ENCODE measurements at regions not wholly inside any gene's neighbourhood (a gene's known extent, or its start where the extent isn't known, plus 50 kb on each side); places are given as distances from the start of the nearest gene placed in this dataset.

GRCh38 chr12:60185060-60185459 lies 589.2 kb downstream of the SLC16A7 start:
- no peak for TF ChIP-seq POLR2AphosphoS5 (IDR thresholded peaks at IDR 0.05; ENCODE audit: low read depth, low read length)
- TF ChIP-seq POLR2A (IDR thresholded peaks at IDR 0.05; ENCODE audit: low read depth, low read length): no peak
- TF ChIP-seq SPI1 (IDR thresholded peaks at IDR 0.05; ENCODE audit: low read depth, low read length): no peak
- TF ChIP-seq PAX5 (IDR thresholded peaks at IDR 0.05; ENCODE audit: insufficient read depth, low read length, severe bottlenecking): no peak
- TF ChIP-seq POU2F2 (IDR thresholded peaks at IDR 0.05; ENCODE audit: low read depth, low read length): no peak
- no peak for TF ChIP-seq TAF1 (IDR thresholded peaks at IDR 0.05; ENCODE audit: low read depth, low read length)
- no peak for DNase-seq (ENCODE audit: insufficient read length, low spot score)
- no peak for FAIRE-seq

DNA sequence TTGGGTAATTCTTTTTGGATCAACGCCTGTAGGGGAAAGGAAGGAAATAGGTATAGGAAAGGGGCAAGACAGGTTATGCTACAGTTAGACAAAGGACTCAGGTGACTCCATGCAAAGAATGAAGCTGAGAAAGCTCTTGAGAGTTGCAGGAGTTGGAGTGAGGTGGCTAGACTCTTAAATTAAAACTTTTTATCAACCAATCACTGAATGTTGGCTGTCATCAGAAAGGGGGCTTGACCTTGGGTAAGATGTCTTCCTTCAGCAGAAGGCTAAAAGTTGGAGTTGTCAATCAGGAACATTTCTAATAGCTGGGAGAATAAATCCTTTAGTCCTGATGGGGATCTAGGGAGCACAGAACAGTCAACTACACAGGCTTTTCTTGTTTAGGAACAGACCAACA lies 595.4 kb downstream of the SLC16A7 start:
- TF ChIP-seq POLR2A (IDR thresholded peaks at IDR 0.05; ENCODE audit: low read depth, low read length): no peak
- no peak for TF ChIP-seq POU2F2 (IDR thresholded peaks at IDR 0.05; ENCODE audit: low read depth, low read length)
- no peak for TF ChIP-seq SPI1 (IDR thresholded peaks at IDR 0.05; ENCODE audit: low read depth, low read length)
- TF ChIP-seq POLR2AphosphoS5 (IDR thresholded peaks at IDR 0.05; ENCODE audit: low read depth, low read length): no peak
- TF ChIP-seq PAX5 (IDR thresholded peaks at IDR 0.05; ENCODE audit: insufficient read depth, low read length, severe bottlenecking): no peak
- TF ChIP-seq TAF1 (IDR thresholded peaks at IDR 0.05; ENCODE audit: low read depth, low read length): no peak
- no peak for FAIRE-seq

GRCh38 chr12:60191676-60192359 lies 596.0 kb downstream of the SLC16A7 start:
- TF ChIP-seq PAX5 (IDR thresholded peaks at IDR 0.05; ENCODE audit: insufficient read depth, low read length, severe bottlenecking): no peak
- DNase-seq (ENCODE audit: insufficient read length, low spot score) (no peak), FAIRE-seq (no peak)

More for the DNA sequence above, 595.4 kb downstream of the SLC16A7 start:
- DNase-seq (ENCODE audit: insufficient read length, low spot score): no peak

DNA sequence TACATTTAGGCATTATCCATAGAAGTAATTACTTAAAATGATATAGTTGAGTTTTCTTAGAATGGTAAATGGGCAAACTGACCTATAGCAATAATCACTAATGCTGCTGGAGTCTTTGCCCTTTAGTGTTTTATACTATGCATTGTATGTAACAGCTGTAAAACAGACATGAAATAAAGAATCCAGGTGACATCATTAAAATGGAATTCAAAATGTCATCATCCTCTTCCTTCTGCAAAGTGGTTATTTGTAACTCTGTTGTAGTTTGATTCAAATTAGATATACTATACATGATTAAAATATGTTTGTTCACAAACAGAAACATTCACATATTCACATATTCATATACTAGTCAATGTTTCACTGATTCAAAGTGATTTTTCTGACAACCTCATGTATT lies 598.8 kb downstream of the SLC16A7 start:
- DNase-seq (ENCODE audit: insufficient read length, low spot score): no peak
- no peak for TF ChIP-seq POLR2A (IDR thresholded peaks at IDR 0.05; ENCODE audit: low read depth, low read length)
- no peak for TF ChIP-seq TAF1 (IDR thresholded peaks at IDR 0.05; ENCODE audit: low read depth, low read length)
- no peak for TF ChIP-seq PAX5 (IDR thresholded peaks at IDR 0.05; ENCODE audit: insufficient read depth, low read length, severe bottlenecking)
- no peak for TF ChIP-seq POU2F2 (IDR thresholded peaks at IDR 0.05; ENCODE audit: low read depth, low read length)
- TF ChIP-seq POLR2AphosphoS5 (IDR thresholded peaks at IDR 0.05; ENCODE audit: low read depth, low read length): no peak
- TF ChIP-seq SPI1 (IDR thresholded peaks at IDR 0.05; ENCODE audit: low read depth, low read length): no peak
- no peak for FAIRE-seq

DNA sequence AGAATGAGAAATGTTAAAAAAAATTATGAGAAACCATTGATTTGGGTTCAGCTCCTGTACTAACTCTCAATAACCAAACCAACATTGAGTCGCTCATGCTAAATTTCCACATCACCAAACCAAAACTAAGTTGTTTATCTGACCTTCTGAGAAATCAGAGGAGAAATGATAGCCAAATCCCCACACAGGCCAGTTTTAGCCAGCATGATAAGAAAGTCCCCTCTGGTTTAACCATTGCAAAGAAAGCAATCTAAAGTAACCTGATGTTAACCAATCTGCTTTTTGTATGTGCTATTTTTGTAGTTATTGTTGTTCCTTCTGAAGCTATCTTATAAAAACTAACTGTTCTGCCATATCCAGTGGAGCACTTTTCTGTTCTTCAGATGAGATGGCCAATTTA lies 599.7 kb downstream of the SLC16A7 start:
- TF ChIP-seq POLR2AphosphoS5 (IDR thresholded peaks at IDR 0.05; ENCODE audit: low read depth, low read length) (no peak), PAX5 (IDR thresholded peaks at IDR 0.05; ENCODE audit: insufficient read depth, low read length, severe bottlenecking) (no peak), SPI1 (IDR thresholded peaks at IDR 0.05; ENCODE audit: low read depth, low read length) (no peak), POU2F2 (IDR thresholded peaks at IDR 0.05; ENCODE audit: low read depth, low read length) (no peak), POLR2A (IDR thresholded peaks at IDR 0.05; ENCODE audit: low read depth, low read length) (no peak)
- DNase-seq (ENCODE audit: insufficient read length, low spot score) (no peak), FAIRE-seq (no peak)

- no peak for FAIRE-seq
- DNase-seq (ENCODE audit: insufficient read length, low spot score): no peak
- TF ChIP-seq SPI1 (IDR thresholded peaks at IDR 0.05; ENCODE audit: low read depth, low read length) (no peak), POLR2A (IDR thresholded peaks at IDR 0.05; ENCODE audit: low read depth, low read length) (no peak), PAX5 (IDR thresholded peaks at IDR 0.05; ENCODE audit: insufficient read depth, low read length, severe bottlenecking) (no peak), POU2F2 (IDR thresholded peaks at IDR 0.05; ENCODE audit: low read depth, low read length) (no peak), POLR2AphosphoS5 (IDR thresholded peaks at IDR 0.05; ENCODE audit: low read depth, low read length) (no peak), TAF1 (IDR thresholded peaks at IDR 0.05; ENCODE audit: low read depth, low read length) (no peak)
Measured at GRCh38 chr12:60196366-60196765, 600.5 kb downstream of the SLC16A7 start.

DNA sequence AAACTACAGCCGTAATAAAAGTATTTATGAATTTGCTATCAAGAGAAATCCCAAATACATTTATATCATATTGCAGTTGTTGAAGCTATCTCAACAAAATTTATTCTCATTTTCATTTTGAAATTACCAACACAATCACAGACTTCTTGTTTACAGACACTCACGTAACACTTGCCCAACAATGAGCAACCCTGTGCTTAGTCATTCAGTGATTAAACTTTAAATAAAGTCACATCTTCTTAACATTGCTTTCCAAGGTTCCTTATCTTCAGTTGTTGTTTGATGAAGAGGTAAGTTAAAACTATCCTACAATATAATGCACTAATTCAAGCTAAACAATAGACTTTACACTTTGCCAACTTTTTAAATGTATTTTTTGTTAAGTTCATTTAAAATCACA lies 601.8 kb downstream of the SLC16A7 start:
- FAIRE-seq: no peak
- no peak for TF ChIP-seq POU2F2 (IDR thresholded peaks at IDR 0.05; ENCODE audit: low read depth, low read length)
- TF ChIP-seq SPI1 (IDR thresholded peaks at IDR 0.05; ENCODE audit: low read depth, low read length): no peak
- no peak for TF ChIP-seq TAF1 (IDR thresholded peaks at IDR 0.05; ENCODE audit: low read depth, low read length)
- TF ChIP-seq POLR2AphosphoS5 (IDR thresholded peaks at IDR 0.05; ENCODE audit: low read depth, low read length): no peak
- no peak for TF ChIP-seq PAX5 (IDR thresholded peaks at IDR 0.05; ENCODE audit: insufficient read depth, low read length, severe bottlenecking)
- no peak for TF ChIP-seq POLR2A (IDR thresholded peaks at IDR 0.05; ENCODE audit: low read depth, low read length)
- DNase-seq (ENCODE audit: insufficient read length, low spot score): no peak

- FAIRE-seq (no peak), DNase-seq (ENCODE audit: insufficient read length, low spot score) (no peak)
- TF ChIP-seq SPI1 (IDR thresholded peaks at IDR 0.05; ENCODE audit: low read depth, low read length): no peak
- TF ChIP-seq PAX5 (IDR thresholded peaks at IDR 0.05; ENCODE audit: insufficient read depth, low read length, severe bottlenecking): no peak
- no peak for TF ChIP-seq TAF1 (IDR thresholded peaks at IDR 0.05; ENCODE audit: low read depth, low read length)
- TF ChIP-seq POU2F2 (IDR thresholded peaks at IDR 0.05; ENCODE audit: low read depth, low read length): no peak
- no peak for TF ChIP-seq POLR2A (IDR thresholded peaks at IDR 0.05; ENCODE audit: low read depth, low read length)
- no peak for TF ChIP-seq POLR2AphosphoS5 (IDR thresholded peaks at IDR 0.05; ENCODE audit: low read depth, low read length)
Measured at GRCh38 chr12:60201891-60202290, 606.1 kb downstream of the SLC16A7 start.

DNA sequence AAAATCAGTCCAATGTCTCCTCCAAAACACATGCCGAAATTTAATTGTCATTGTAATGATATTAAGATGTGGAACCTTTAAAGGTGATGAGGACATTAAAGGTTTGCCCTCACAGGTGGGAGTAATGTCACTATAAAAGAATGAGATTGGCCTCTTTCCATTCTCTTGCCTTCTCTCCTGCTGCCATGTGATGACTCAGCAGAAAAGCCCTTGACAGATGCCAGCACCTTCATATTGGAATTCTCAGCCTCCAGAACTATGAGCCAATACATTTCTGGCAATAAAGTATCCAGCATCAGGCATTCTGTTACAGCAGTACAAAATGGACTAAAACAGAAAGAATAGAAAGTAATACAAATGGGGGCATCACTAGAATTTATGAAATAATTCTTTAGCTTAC lies 609.7 kb downstream of the SLC16A7 start:
- no peak for FAIRE-seq
- no peak for DNase-seq (ENCODE audit: insufficient read length, low spot score)

DNA sequence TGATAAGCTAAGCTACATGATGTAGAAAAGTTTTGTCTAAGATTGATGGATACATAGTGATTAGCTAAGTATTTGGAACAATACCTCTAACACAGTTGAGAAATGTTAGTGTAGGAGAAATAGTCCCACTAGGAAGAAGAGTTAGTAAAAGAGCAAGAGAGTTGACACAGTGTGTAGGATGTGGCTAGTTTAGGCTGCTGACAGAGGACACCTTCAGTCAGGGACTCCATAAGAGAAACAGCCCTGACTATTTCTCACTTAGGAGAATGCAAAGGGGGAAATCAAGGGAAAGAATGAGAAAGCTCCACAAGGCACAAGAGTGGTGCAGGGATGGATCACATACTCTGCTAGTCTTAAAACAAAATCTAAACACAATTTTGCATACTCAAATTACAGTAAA lies 613.7 kb downstream of the SLC16A7 start:
- DNase-seq (ENCODE audit: insufficient read length, low spot score): no peak
- no peak for TF ChIP-seq SPI1 (IDR thresholded peaks at IDR 0.05; ENCODE audit: low read depth, low read length)
- TF ChIP-seq PAX5 (IDR thresholded peaks at IDR 0.05; ENCODE audit: insufficient read depth, low read length, severe bottlenecking): no peak
- TF ChIP-seq POLR2AphosphoS5 (IDR thresholded peaks at IDR 0.05; ENCODE audit: low read depth, low read length): no peak
- TF ChIP-seq POU2F2 (IDR thresholded peaks at IDR 0.05; ENCODE audit: low read depth, low read length): no peak
- no peak for TF ChIP-seq TAF1 (IDR thresholded peaks at IDR 0.05; ENCODE audit: low read depth, low read length)
- no peak for TF ChIP-seq POLR2A (IDR thresholded peaks at IDR 0.05; ENCODE audit: low read depth, low read length)
- FAIRE-seq: no peak

More for the DNA sequence above, 609.7 kb downstream of the SLC16A7 start:
- TF ChIP-seq PAX5 (IDR thresholded peaks at IDR 0.05; ENCODE audit: insufficient read depth, low read length, severe bottlenecking) (no peak), POLR2A (IDR thresholded peaks at IDR 0.05; ENCODE audit: low read depth, low read length) (no peak), SPI1 (IDR thresholded peaks at IDR 0.05; ENCODE audit: low read depth, low read length) (no peak), POLR2AphosphoS5 (IDR thresholded peaks at IDR 0.05; ENCODE audit: low read depth, low read length) (no peak)
